Prostate gland (tissue), 2 donors: ENCODE measurements at regions not wholly inside any gene's neighbourhood (a gene's known extent, or its start where the extent isn't known, plus 50 kb on each side); places are given as distances from the start of the nearest gene placed in this dataset.

ENCODE experiments used
- DNase-seq: peaks from one replicate; pipeline ENCODE4 v3.0.0-alpha.2; 2019; ENCODE audit warnings: low spot score
- H3K27ac ChIP-seq, 2 donors: fragments of 200-600 bp; sonication (generic); 2 replicates each; pipeline ENCODE4 v1.5.1; 2017 to 2019
- H3K27me3 ChIP-seq: fragments of 200-600 bp; sonication (generic); replicated peaks from 2 replicates; pipeline ENCODE4 v1.5.1; 2019; ENCODE audit not compliant: insufficient read depth
- H3K36me3 ChIP-seq, 2 donors: fragments of 200-600 bp; sonication (generic); 1 replicate in 1 of 2; 2 replicates in 1 of 2; pipeline versions ENCODE4 v1.5.1 to v1.8.1; 2017 to 2019
- H3K4me1 ChIP-seq: fragments of 200-600 bp; sonication (generic); replicated peaks from 2 replicates; pipeline ENCODE4 v1.5.1; 2019
- H3K4me3 ChIP-seq, 2 donors: fragments of 200-600 bp; sonication (generic); 2 replicates each; pipeline ENCODE4 v1.5.1; 2017 to 2019
- H3K9me3 ChIP-seq: fragments of 200-600 bp; sonication (generic); 2 replicates; pipeline ENCODE4 v1.5.1; 2017
- POLR2A ChIP-seq: fragments of 450-650 bp; IDR thresholded peaks from one replicate; pipeline ENCODE4 v1.6.1; 2016; ENCODE audit warnings: antibody characterized with exemption, mild to moderate bottlenecking
- POLR2AphosphoS5 ChIP-seq: sonication (generic); formaldehyde crosslinking; IDR thresholded peaks from one replicate; pipeline ENCODE4 v1.6.1; 2017; ENCODE audit warnings: antibody characterized with exemption
- WGBS: methylation state at CpG from one replicate; pipeline ENCODE4 v1.1.5; 2018; 5-methylcytosine and 5-hydroxymethylcytosine counted together
- intact Hi-C: fragments of 100-400 bp; cut with DNase I; formaldehyde crosslinking; loops from one replicate; pipeline ENCODE4 v1.14.2; 2022
- TF ChIP-seq, protein P1 (sequence below), 4 experiments: fragments of 200-600 bp in 2 of 4; fragments of 450-650 bp in 2 of 4; sonication (generic) in 2 of 4; IDR thresholded peaks; 1 replicate in 3 of 4; 2 replicates in 1 of 4; pipeline ENCODE4 v1.5.1; 2016 to 2019; ENCODE audit warnings: antibody characterized with exemption in 4 of 4, mild to moderate bottlenecking in 2 of 4, moderate library complexity in 2 of 4

DNA sequence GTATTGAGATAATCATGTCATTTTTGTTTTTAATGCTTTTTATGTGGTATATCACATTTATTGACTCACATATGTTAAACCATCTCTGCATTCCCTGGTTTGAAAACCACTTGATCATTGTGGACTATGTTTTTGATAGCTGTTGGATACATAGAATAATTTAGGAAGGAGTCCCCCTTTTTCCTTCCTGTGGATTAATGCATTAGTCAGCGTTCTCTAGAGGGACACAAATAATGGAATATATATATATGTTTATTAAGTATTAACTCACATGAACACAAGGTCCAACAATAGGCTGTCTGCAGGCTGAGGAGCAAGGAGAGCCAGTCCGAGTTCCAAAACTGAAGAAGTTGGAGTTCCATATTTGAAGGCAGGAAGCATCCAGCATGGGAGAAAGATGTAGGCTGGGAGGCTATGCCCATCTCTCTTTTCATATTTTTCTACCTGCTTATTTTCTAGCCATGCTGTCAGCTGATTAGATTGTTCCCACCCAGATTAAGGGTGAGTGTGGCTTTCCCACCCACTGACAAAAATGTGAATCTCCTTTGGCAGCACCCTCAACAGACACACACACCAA, 123.8 kb downstream of the ZNF280B start:
- H3K9me3 ChIP-seq, result no peaks in the 10 kb centered on the region
- H3K36me3 ChIP-seq, result no peaks in the 10 kb centered on the region
- H3K27ac ChIP-seq, result no peak overlapping the region
- WGBS, result 88% methylated on average over 2 of the region's 2 CpGs
- no peak for DNase-seq
- no peaks in the 10 kb centered on the region for H3K4me1 ChIP-seq
- no peaks in the 10 kb centered on the region for H3K27me3 ChIP-seq
- no peak overlapping the region for H3K4me3 ChIP-seq
- intact Hi-C loops, result no loop called here
- TF ChIP-seq, protein P1, sequence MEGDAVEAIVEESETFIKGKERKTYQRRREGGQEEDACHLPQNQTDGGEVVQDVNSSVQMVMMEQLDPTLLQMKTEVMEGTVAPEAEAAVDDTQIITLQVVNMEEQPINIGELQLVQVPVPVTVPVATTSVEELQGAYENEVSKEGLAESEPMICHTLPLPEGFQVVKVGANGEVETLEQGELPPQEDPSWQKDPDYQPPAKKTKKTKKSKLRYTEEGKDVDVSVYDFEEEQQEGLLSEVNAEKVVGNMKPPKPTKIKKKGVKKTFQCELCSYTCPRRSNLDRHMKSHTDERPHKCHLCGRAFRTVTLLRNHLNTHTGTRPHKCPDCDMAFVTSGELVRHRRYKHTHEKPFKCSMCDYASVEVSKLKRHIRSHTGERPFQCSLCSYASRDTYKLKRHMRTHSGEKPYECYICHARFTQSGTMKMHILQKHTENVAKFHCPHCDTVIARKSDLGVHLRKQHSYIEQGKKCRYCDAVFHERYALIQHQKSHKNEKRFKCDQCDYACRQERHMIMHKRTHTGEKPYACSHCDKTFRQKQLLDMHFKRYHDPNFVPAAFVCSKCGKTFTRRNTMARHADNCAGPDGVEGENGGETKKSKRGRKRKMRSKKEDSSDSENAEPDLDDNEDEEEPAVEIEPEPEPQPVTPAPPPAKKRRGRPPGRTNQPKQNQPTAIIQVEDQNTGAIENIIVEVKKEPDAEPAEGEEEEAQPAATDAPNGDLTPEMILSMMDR (IDR thresholded peaks at IDR 0.05), result no peak
- TF ChIP-seq POLR2AphosphoS5, result no peak
- no peak for TF ChIP-seq POLR2A

GRCh38 chr22:22386602-22387385, 121.7 kb downstream of the ZNF280B start:
- Histone ChIP-seq H3K27ac (no peak overlapping the region), H3K4me1 (no peaks in the 10 kb centered on the region), H3K9me3 (no peaks in the 10 kb centered on the region), H3K27me3 (no peaks in the 10 kb centered on the region), H3K36me3 (no peaks in the 10 kb centered on the region), H3K4me3 (no peak overlapping the region)
- WGBS, result 39% methylated on average over 10 of the region's 10 CpGs
- no peak for DNase-seq
- TF ChIP-seq, protein P1 (IDR thresholded peaks at IDR 0.05), result no peak
- TF ChIP-seq POLR2AphosphoS5 (no peak), POLR2A (no peak)
- intact Hi-C loops, result no loop called here

GRCh38 chr22:22387386-22387736, 121.2 kb downstream of the ZNF280B start:
- Histone ChIP-seq H3K4me1 (no peaks in the 10 kb centered on the region), H3K27ac (no peak overlapping the region), H3K4me3 (no peak overlapping the region), H3K27me3 (no peaks in the 10 kb centered on the region), H3K36me3 (no peaks in the 10 kb centered on the region), H3K9me3 (no peaks in the 10 kb centered on the region)
- WGBS, result 24% methylated on average over 1 of the region's 1 CpG
- intact Hi-C loops, result no loop called here
- no peak for TF ChIP-seq POLR2AphosphoS5
- no peak for TF ChIP-seq POLR2A
- TF ChIP-seq, protein P1 (IDR thresholded peaks at IDR 0.05), result no peak
- DNase-seq, result no peak

GRCh38 chr22:22388090-22388489, 120.5 kb downstream of the ZNF280B start:
- 31% methylated on average over 5 of the region's 5 CpGs for WGBS
- TF ChIP-seq POLR2A (no peak), POLR2AphosphoS5 (no peak)
- TF ChIP-seq, protein P1 (IDR thresholded peaks at IDR 0.05), result no peak
- no peak overlapping the region for H3K4me3 ChIP-seq
- no peak overlapping the region for H3K27ac ChIP-seq
- H3K36me3 ChIP-seq, result no peaks in the 10 kb centered on the region
- H3K27me3 ChIP-seq, result no peaks in the 10 kb centered on the region
- no peak for DNase-seq
- no peaks in the 10 kb centered on the region for H3K9me3 ChIP-seq
- H3K4me1 ChIP-seq, result no peaks in the 10 kb centered on the region
- intact Hi-C loops, result no loop called here

GRCh38 chr22:22388494-22388893, 120.0 kb downstream of the ZNF280B start:
- H3K27me3 ChIP-seq, result no peaks in the 10 kb centered on the region
- H3K4me3 ChIP-seq, result no peak overlapping the region
- H3K36me3 ChIP-seq, result no peaks in the 10 kb centered on the region
- intact Hi-C loops, result no loop called here
- H3K4me1 ChIP-seq, result no peaks in the 10 kb centered on the region
- no peak overlapping the region for H3K27ac ChIP-seq
- TF ChIP-seq POLR2AphosphoS5 (no peak), POLR2A (no peak)
- TF ChIP-seq, protein P1 (IDR thresholded peaks at IDR 0.05), result no peak
- no peak for DNase-seq
- WGBS, result 78% methylated on average over 3 of the region's 3 CpGs
- no peaks in the 10 kb centered on the region for H3K9me3 ChIP-seq
